ENCODE measurements at regions not wholly inside any gene's neighbourhood (a gene's known extent, or its start where the extent isn't known, plus 50 kb on each side); places are given as distances from the start of the nearest gene placed in this dataset.

DNA sequence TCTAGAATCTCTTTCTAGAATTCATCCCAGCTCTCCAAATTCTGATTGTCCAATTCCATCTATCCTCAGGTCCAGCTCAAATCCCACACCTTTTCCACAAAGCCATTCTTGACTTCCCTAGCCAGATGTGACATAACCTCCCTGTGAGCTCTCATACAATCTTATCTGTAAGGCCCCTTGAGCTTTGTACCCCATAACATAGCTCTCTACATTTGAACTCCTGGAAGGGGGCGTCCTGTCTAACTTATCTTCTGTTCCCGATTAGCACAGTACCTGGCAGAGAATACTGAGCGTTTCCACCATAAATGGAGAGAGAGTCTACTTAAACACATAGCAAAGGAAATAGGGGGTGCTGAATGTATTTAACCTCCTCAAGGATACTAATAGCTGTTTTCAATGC is 251.6 kb upstream of the RGMB start:
- DNase-seq (no peak), ATAC-seq (no peak)
- Mint-ChIP-seq H3K27ac (no peak overlapping the region), H3K9me3 (peaks cover 7% of the 10 kb centered on the region in 2 donors), H3K27me3 (ENCODE audit: low read depth in 2 of 2) (no peaks in the 10 kb centered on the region), H3K4me1 (no peaks in the 10 kb centered on the region), H3K4me3 (no peak overlapping the region), H3K36me3 (no peaks in the 10 kb centered on the region)
- H3K4me1 ChIP-seq (ENCODE audit: control insufficient read depth, insufficient read depth, low read length), result no peaks in the 10 kb centered on the region
- no peaks in the 10 kb centered on the region for H3K9me3 ChIP-seq (ENCODE audit: control insufficient read depth, insufficient read depth, low read length)
- H3K36me3 ChIP-seq (ENCODE audit: control insufficient read depth, insufficient read depth, low read length), result no peaks in the 10 kb centered on the region
- TF ChIP-seq, protein P1, sequence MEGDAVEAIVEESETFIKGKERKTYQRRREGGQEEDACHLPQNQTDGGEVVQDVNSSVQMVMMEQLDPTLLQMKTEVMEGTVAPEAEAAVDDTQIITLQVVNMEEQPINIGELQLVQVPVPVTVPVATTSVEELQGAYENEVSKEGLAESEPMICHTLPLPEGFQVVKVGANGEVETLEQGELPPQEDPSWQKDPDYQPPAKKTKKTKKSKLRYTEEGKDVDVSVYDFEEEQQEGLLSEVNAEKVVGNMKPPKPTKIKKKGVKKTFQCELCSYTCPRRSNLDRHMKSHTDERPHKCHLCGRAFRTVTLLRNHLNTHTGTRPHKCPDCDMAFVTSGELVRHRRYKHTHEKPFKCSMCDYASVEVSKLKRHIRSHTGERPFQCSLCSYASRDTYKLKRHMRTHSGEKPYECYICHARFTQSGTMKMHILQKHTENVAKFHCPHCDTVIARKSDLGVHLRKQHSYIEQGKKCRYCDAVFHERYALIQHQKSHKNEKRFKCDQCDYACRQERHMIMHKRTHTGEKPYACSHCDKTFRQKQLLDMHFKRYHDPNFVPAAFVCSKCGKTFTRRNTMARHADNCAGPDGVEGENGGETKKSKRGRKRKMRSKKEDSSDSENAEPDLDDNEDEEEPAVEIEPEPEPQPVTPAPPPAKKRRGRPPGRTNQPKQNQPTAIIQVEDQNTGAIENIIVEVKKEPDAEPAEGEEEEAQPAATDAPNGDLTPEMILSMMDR (IDR thresholded peaks at IDR 0.05), result no peak
- H3K4me3 ChIP-seq (ENCODE audit: low read length), result no peak overlapping the region
- intact Hi-C loops (cut with micrococcal nuclease), result no loop called here
- H3K27me3 ChIP-seq (ENCODE audit: control insufficient read depth, insufficient read depth, low read length), result no peaks in the 10 kb centered on the region
- H3K27ac ChIP-seq (ENCODE audit: low read length), result no peak overlapping the region
- 87% methylated on average over 2 of the region's 3 CpGs for WGBS (ENCODE audit: insufficient coverage)

DNA sequence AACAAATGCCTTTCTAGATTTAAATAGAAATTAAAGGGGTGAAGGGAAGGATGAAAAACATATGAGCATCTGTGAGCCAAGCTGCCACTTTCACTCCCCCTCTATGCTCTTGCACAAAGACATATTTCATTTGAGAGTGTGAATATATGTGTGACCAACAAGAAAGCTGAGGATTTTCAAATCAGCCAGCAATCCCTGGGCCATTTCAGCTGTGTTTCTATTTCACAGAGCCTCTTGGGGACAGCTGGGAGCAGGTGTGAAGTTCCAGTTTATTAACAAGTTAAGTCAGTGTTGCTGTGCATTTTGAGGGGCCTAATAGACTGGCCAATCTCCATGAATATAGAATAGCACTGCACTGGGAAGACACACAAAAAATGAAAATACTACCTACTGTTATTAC is 248.7 kb upstream of the RGMB start:
- no peaks in the 10 kb centered on the region for H3K27me3 Mint-ChIP-seq (ENCODE audit: low read depth in 2 of 2)
- no peak overlapping the region for H3K27ac ChIP-seq (ENCODE audit: low read length)
- H3K9me3 ChIP-seq (ENCODE audit: control insufficient read depth, insufficient read depth, low read length), result no peaks in the 10 kb centered on the region

DNA sequence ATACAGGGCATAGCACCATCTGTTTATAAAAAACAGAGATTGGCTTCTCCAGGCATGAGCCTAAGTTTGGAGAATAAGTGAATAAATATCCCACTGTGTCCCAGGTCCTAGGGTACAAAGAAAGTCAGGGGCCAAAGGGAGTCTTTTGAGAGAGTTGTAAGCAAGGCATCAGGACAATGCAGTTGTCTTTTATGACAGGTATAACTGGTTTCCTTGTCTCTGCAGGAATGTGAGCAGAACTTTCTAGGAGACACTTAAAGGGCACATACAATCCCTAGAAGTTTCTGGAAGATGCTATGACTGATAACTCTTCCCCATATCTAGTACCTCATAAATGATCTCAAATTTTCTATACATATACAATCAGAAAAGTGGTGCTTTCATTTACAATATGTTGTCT is 245.6 kb upstream of the RGMB start:
- H3K4me3 Mint-ChIP-seq, result no peak overlapping the region
- TF ChIP-seq, protein P1 (IDR thresholded peaks at IDR 0.05), result no peak
- ATAC-seq (no peak), DNase-seq (no peak)
- no peaks in the 10 kb centered on the region for H3K4me1 Mint-ChIP-seq
- Histone ChIP-seq H3K36me3 (ENCODE audit: control insufficient read depth, insufficient read depth, low read length) (no peaks in the 10 kb centered on the region), H3K27ac (ENCODE audit: low read length) (no peak overlapping the region), H3K4me3 (ENCODE audit: low read length) (no peak overlapping the region), H3K4me1 (ENCODE audit: control insufficient read depth, insufficient read depth, low read length) (no peaks in the 10 kb centered on the region), H3K9me3 (ENCODE audit: control insufficient read depth, insufficient read depth, low read length) (no peaks in the 10 kb centered on the region), H3K27me3 (ENCODE audit: control insufficient read depth, insufficient read depth, low read length) (no peaks in the 10 kb centered on the region)
- no peaks in the 10 kb centered on the region for H3K27me3 Mint-ChIP-seq (ENCODE audit: low read depth in 2 of 2)
- H3K36me3 Mint-ChIP-seq, result no peaks in the 10 kb centered on the region
- intact Hi-C loops (cut with micrococcal nuclease), result no loop called here
- no peak overlapping the region for H3K27ac Mint-ChIP-seq
- peaks cover 4 to 11% of the 10 kb centered on the region in 2 donors for H3K9me3 Mint-ChIP-seq

More for the DNA sequence above, 248.7 kb upstream of the RGMB start:
- Histone ChIP-seq H3K27me3 (ENCODE audit: control insufficient read depth, insufficient read depth, low read length) (no peaks in the 10 kb centered on the region), H3K36me3 (ENCODE audit: control insufficient read depth, insufficient read depth, low read length) (no peaks in the 10 kb centered on the region), H3K4me3 (ENCODE audit: low read length) (no peak overlapping the region), H3K4me1 (ENCODE audit: control insufficient read depth, insufficient read depth, low read length) (no peaks in the 10 kb centered on the region)
- no peak for ATAC-seq
- intact Hi-C loops (cut with micrococcal nuclease), result no loop called here
- H3K36me3 Mint-ChIP-seq, result no peaks in the 10 kb centered on the region
- no peak overlapping the region for H3K27ac Mint-ChIP-seq
- H3K9me3 Mint-ChIP-seq, result peaks cover 9 to 10% of the 10 kb centered on the region in 2 donors
- TF ChIP-seq, protein P1 (IDR thresholded peaks at IDR 0.05), result no peak
- DNase-seq, result no peak
- no peaks in the 10 kb centered on the region for H3K4me1 Mint-ChIP-seq
- H3K4me3 Mint-ChIP-seq, result no peak overlapping the region

DNA sequence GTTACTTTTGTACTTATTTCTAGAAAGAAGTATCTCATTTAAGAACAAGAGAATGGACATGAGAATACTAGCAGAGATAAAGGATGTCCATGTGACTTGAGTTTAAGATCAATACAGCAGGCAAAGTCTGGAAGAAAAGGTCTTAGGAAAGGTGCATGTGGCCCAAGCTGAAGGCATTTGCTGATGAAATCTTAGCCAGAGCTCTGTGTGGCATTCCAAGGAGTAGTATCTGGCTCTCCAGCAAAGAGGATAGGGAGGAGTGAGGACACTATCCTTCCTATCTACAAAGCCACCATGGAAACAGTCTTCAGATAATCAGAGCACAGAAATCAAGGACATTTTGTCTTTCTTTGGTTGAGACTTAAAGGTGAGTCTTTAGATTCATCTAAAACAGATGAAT is 244.1 kb upstream of the RGMB start:
- intact Hi-C loops (cut with micrococcal nuclease), result no loop called here
- no peak overlapping the region for H3K27ac Mint-ChIP-seq
- Histone ChIP-seq H3K27me3 (ENCODE audit: control insufficient read depth, insufficient read depth, low read length) (no peaks in the 10 kb centered on the region), H3K4me3 (ENCODE audit: low read length) (no peak overlapping the region), H3K4me1 (ENCODE audit: control insufficient read depth, insufficient read depth, low read length) (no peaks in the 10 kb centered on the region), H3K36me3 (ENCODE audit: control insufficient read depth, insufficient read depth, low read length) (no peaks in the 10 kb centered on the region), H3K9me3 (ENCODE audit: control insufficient read depth, insufficient read depth, low read length) (no peaks in the 10 kb centered on the region), H3K27ac (ENCODE audit: low read length) (no peak overlapping the region)
- no peaks in the 10 kb centered on the region for H3K36me3 Mint-ChIP-seq
- H3K27me3 Mint-ChIP-seq (ENCODE audit: low read depth in 2 of 2), result no peaks in the 10 kb centered on the region
- TF ChIP-seq, protein P1 (IDR thresholded peaks at IDR 0.05), result no peak
- no peaks in the 10 kb centered on the region for H3K4me1 Mint-ChIP-seq
- ATAC-seq, result no peak
- H3K9me3 Mint-ChIP-seq, result peaks cover 2 to 8% of the 10 kb centered on the region in 2 donors
- no peak for DNase-seq
- H3K4me3 Mint-ChIP-seq, result no peak overlapping the region
